HEK293 (cell line): ENCODE measurements at regions not wholly inside any gene's neighbourhood (a gene's known extent, or its start where the extent isn't known, plus 50 kb on each side); places are given as distances from the start of the nearest gene placed in this dataset.

Experiments
- CTCF ChIA-PET: fragments of 350-600 bp; formaldehyde crosslinking; extraction: SDS; loops from one replicate; lab custom pipeline; 2021; ENCODE audit warnings: antibody characterized with exemption; lab: Yijun Ruan, JAX
- POLR2A ChIA-PET: fragments of 300-600 bp; formaldehyde crosslinking; extraction: SDS; loops from one replicate; lab custom pipeline; 2020; ENCODE audit warnings: antibody characterized with exemption, inconsistent platforms; lab: Yijun Ruan, JAX
- H3K27ac ChIP-seq: fragments of 200-500 bp; sonication (Bioruptor generic); 2 replicates; pipeline ENCODE4 v1.5.1; 2014; ENCODE audit warnings: low read depth, low read length, control low read depth, inconsistent platforms; ENCODE audit errors: extremely low read depth
- H3K36me3 ChIP-seq, 2 experiments: fragments of 200-500 bp in 1 of 2; sonication (Bioruptor generic) in 1 of 2; 1 replicate in 1 of 2; 2 replicates in 1 of 2; pipeline ENCODE4 v1.5.1; 2014 to 2017; ENCODE audit warnings: inconsistent platforms in 2 of 2, low read length in 2 of 2; ENCODE audit not compliant: control insufficient read depth in 2 of 2, insufficient read depth in 1 of 2
- H3K4me1 ChIP-seq: fragments of 200-500 bp; sonication (Bioruptor generic); 2 replicates; pipeline ENCODE4 v1.5.1; 2014; ENCODE audit warnings: mild to moderate bottlenecking, low read length, inconsistent platforms; ENCODE audit not compliant: control insufficient read depth, insufficient read depth
- H3K4me3 ChIP-seq: 2 replicates; pipeline ENCODE4 v1.5.1; 2011; ENCODE audit warnings: low read depth, mild to moderate bottlenecking, control low read depth, low read length, moderate library complexity
- H3K9me3 ChIP-seq: fragments of 200-500 bp; sonication (Bioruptor generic); 2 replicates; pipeline ENCODE4 v1.5.1; 2014; ENCODE audit warnings: low read depth, low read length, inconsistent platforms; ENCODE audit not compliant: control insufficient read depth, insufficient read depth
- CTCF ChIP-seq: fragments of 450-650 bp; formaldehyde crosslinking; IDR thresholded peaks from 2 replicates; pipeline ENCODE4 v1.5.1; 2016; ENCODE audit warnings: missing biosample characterization, missing genetic modification characterization
- FEZF1 ChIP-seq: fragments of 450-650 bp; formaldehyde crosslinking; IDR thresholded peaks from 2 replicates; pipeline ENCODE4 v1.5.1; 2016; ENCODE audit warnings: missing biosample characterization, missing genetic modification characterization
- GLIS2 ChIP-seq: fragments of 450-650 bp; formaldehyde crosslinking; IDR thresholded peaks from 2 replicates; pipeline ENCODE4 v1.5.1; 2016; ENCODE audit warnings: missing biosample characterization, missing genetic modification characterization
- HOXA7 ChIP-seq: sonication (generic); formaldehyde crosslinking; IDR thresholded peaks from 2 replicates; pipeline ENCODE4 v1.8.1; 2022; ENCODE audit warnings: missing genetic modification reagents, borderline replicate concordance
- KLF7 ChIP-seq: fragments of 450-650 bp; formaldehyde crosslinking; IDR thresholded peaks from 2 replicates; pipeline ENCODE4 v1.5.1; 2016; ENCODE audit warnings: missing biosample characterization, missing genetic modification characterization, borderline replicate concordance
- OVOL3 ChIP-seq: fragments of 450-650 bp; formaldehyde crosslinking; IDR thresholded peaks from 2 replicates; pipeline ENCODE4 v1.5.1; 2016; ENCODE audit warnings: missing biosample characterization, missing genetic modification characterization
- RBAK ChIP-seq: fragments of 450-650 bp; formaldehyde crosslinking; IDR thresholded peaks from 2 replicates; pipeline ENCODE4 v1.5.1; 2016; ENCODE audit warnings: missing biosample characterization, missing genetic modification characterization
- SP2 ChIP-seq: fragments of 450-650 bp; formaldehyde crosslinking; IDR thresholded peaks from 2 replicates; pipeline ENCODE4 v1.5.1; 2016; ENCODE audit warnings: missing biosample characterization, missing genetic modification characterization
- ZFHX2 ChIP-seq: fragments of 450-650 bp; formaldehyde crosslinking; conservative IDR thresholded peaks from 2 replicates; pipeline ENCODE4 v1.5.1; 2016; ENCODE audit warnings: missing biosample characterization, missing genetic modification characterization
- ZNF10 ChIP-seq: fragments of 450-650 bp; formaldehyde crosslinking; IDR thresholded peaks from 2 replicates; pipeline ENCODE4 v1.5.1; 2017; ENCODE audit warnings: missing biosample characterization, missing genetic modification characterization
- ZNF169 ChIP-seq: fragments of 450-650 bp; formaldehyde crosslinking; IDR thresholded peaks from 2 replicates; pipeline ENCODE4 v1.5.1; 2016; ENCODE audit warnings: missing biosample characterization, missing genetic modification characterization
- ZNF341 ChIP-seq: fragments of 450-650 bp; formaldehyde crosslinking; IDR thresholded peaks from 2 replicates; pipeline ENCODE4; 2016; ENCODE audit warnings: low read depth, missing biosample characterization, missing genetic modification characterization
- ZNF37A ChIP-seq: fragments of 450-650 bp; IDR thresholded peaks from 2 replicates; pipeline ENCODE4 v1.5.1; 2018; ENCODE audit warnings: missing biosample characterization, missing genetic modification characterization
- ZNF48 ChIP-seq: fragments of 450-650 bp; formaldehyde crosslinking; IDR thresholded peaks from 2 replicates; pipeline ENCODE4 v1.5.1; 2016; ENCODE audit warnings: missing biosample characterization, missing genetic modification characterization
- ZNF510 ChIP-seq: fragments of 450-650 bp; formaldehyde crosslinking; IDR thresholded peaks from 2 replicates; pipeline ENCODE4 v1.5.1; 2018; ENCODE audit warnings: mild to moderate bottlenecking, missing genetic modification characterization, missing biosample characterization; ENCODE audit not compliant: insufficient replicate concordance
- ZNF518A ChIP-seq: fragments of 450-650 bp; formaldehyde crosslinking; conservative IDR thresholded peaks from 2 replicates; pipeline ENCODE4 v1.5.1; 2016; ENCODE audit warnings: low read depth, missing biosample characterization, missing genetic modification characterization
- ZNF530 ChIP-seq: fragments of 450-650 bp; formaldehyde crosslinking; IDR thresholded peaks from 2 replicates; pipeline ENCODE4 v1.5.1; 2016; ENCODE audit warnings: low read depth, missing biosample characterization, missing genetic modification characterization
- ZNF544 ChIP-seq: fragments of 450-650 bp; formaldehyde crosslinking; IDR thresholded peaks from 2 replicates; pipeline ENCODE4 v1.5.0; 2017; ENCODE audit warnings: missing biosample characterization, missing genetic modification characterization
- ZNF548 ChIP-seq: fragments of 450-650 bp; formaldehyde crosslinking; IDR thresholded peaks from 2 replicates; pipeline ENCODE4 v1.5.1; 2016; ENCODE audit warnings: missing biosample characterization, missing genetic modification characterization
- ZNF549 ChIP-seq: fragments of 450-650 bp; IDR thresholded peaks from 2 replicates; pipeline ENCODE4 v1.5.1; 2018; ENCODE audit warnings: missing biosample characterization, missing genetic modification characterization, mild to moderate bottlenecking, inconsistent platforms, moderate library complexity
- ZNF555 ChIP-seq: fragments of 450-650 bp; formaldehyde crosslinking; conservative IDR thresholded peaks from 2 replicates; pipeline ENCODE4 v1.5.1; 2017; ENCODE audit warnings: missing biosample characterization, mild to moderate bottlenecking, missing genetic modification characterization, inconsistent platforms
- ZNF670 ChIP-seq: fragments of 450-650 bp; formaldehyde crosslinking; IDR thresholded peaks from 2 replicates; pipeline ENCODE4 v1.5.1; 2016; ENCODE audit warnings: missing biosample characterization, missing genetic modification characterization, low read depth

- TF ChIP-seq ZNF549 (tag by site-specific recombination): no peak
Measured at GRCh38 chr11:127972816-127973215, 614.5 kb downstream of the ETS1 start (continued).

- Histone ChIP-seq H3K4me3 (no peak overlapping the region), H3K4me1 (no peaks in the 10 kb centered on the region), H3K9me3 (no peaks in the 10 kb centered on the region), H3K27ac (no peak overlapping the region), H3K36me3 (no peaks in the 10 kb centered on the region)
- ChIA-PET CTCF (no interaction called here), POLR2A (no interaction called here)
- no peak for TF ChIP-seq SP2 (tag by site-specific recombination)
- no peak for TF ChIP-seq ZNF518A
- TF ChIP-seq ZNF10: no peak
- no peak for TF ChIP-seq HOXA7 (CRISPR knock-in tag)
- TF ChIP-seq ZNF37A: no peak
- TF ChIP-seq, all 188 proteins: peak for 0
Measured at GRCh38 chr11:127971448-127971847, 615.9 kb downstream of the ETS1 start.

GRCh38 chr11:127966821-127967220 lies 620.5 kb downstream of the ETS1 start:
- H3K4me3 ChIP-seq: no peak overlapping the region
- TF ChIP-seq ZNF341 (tag by site-specific recombination) (no peak), ZNF510 (tag by site-specific recombination) (no peak), ZNF670 (tag by site-specific recombination) (no peak), KLF7 (tag by site-specific recombination) (no peak), ZNF555 (no peak), ZNF169 (no peak), ZNF548 (tag by site-specific recombination) (no peak), ZFHX2 (tag by site-specific recombination) (no peak), OVOL3 (tag by site-specific recombination) (no peak), ZNF530 (no peak), RBAK (tag by site-specific recombination) (no peak), FEZF1 (no peak), ZNF544 (tag by site-specific recombination) (no peak), GLIS2 (tag by site-specific recombination) (no peak), ZNF48 (no peak), CTCF (tag by site-specific recombination) (no peak)
- TF ChIP-seq, all 188 proteins: peak for 0
- CTCF ChIA-PET: no interaction called here
- H3K36me3 ChIP-seq: no peaks in the 10 kb centered on the region
- H3K9me3 ChIP-seq: no peaks in the 10 kb centered on the region
- POLR2A ChIA-PET: no interaction called here
- no peaks in the 10 kb centered on the region for H3K4me1 ChIP-seq
- no peak overlapping the region for H3K27ac ChIP-seq
